ENCODE measurements at regions not wholly inside any gene's neighbourhood (a gene's known extent, or its start where the extent isn't known, plus 50 kb on each side); places are given as distances from the start of the nearest gene placed in this dataset.

- no peak overlapping the region for H3K9ac ChIP-seq (ENCODE audit: control insufficient read depth, insufficient read depth, low read length)
- no peak for ATAC-seq
- no peak overlapping the region for H3K4me2 ChIP-seq (ENCODE audit: control insufficient read depth, insufficient read depth)
- ChIA-PET SMC1A (ENCODE audit: uncharacterized antibody, unreplicated experiment) (no interaction called here), CTCF (no interaction called here), POLR2A (no interaction called here), RAD21 (ENCODE audit: unreplicated experiment) (no interaction called here)
- no peaks in the 10 kb centered on the region for H4K20me1 ChIP-seq (ENCODE audit: control insufficient read depth, insufficient read depth)
- H3K27ac ChIP-seq (ENCODE audit: control insufficient read depth, insufficient read depth): no peak overlapping the region
- in situ Hi-C loops (cut with MboI) (no loop called here), intact Hi-C loops (cut with micrococcal nuclease; ENCODE audit: unreplicated experiment) (no loop called here)
- no peaks in the 10 kb centered on the region for H3K36me3 ChIP-seq (ENCODE audit: control insufficient read depth in 2 of 2, insufficient read depth in 2 of 2, low read length in 1 of 2)
- H2AFZ ChIP-seq (ENCODE audit: control insufficient read depth, low read depth, low read length): no peak overlapping the region
- H3K4me1 ChIP-seq (ENCODE audit: control insufficient read depth, insufficient read depth, low read length): no peaks in the 10 kb centered on the region
- H3K4me3 ChIP-seq: no peak overlapping the region
- DNase-seq (ENCODE audit: low read depth, low spot score): no peak
- no peaks in the 10 kb centered on the region; the same call in 2 of the 3 replicates for H3K9me3 ChIP-seq (replicated peaks; ENCODE audit: control insufficient read depth, insufficient read depth, low read length)
- FAIRE-seq: no peak
- H3K79me2 ChIP-seq (ENCODE audit: control insufficient read depth, insufficient read depth, low read length): no peaks in the 10 kb centered on the region
- TF ChIP-seq MLLT1 (IDR thresholded peaks at IDR 0.05) (no peak), DPF2 (IDR thresholded peaks at IDR 0.05) (no peak), RCOR1 (conservative IDR thresholded peaks at IDR 0.05; ENCODE audit: low read depth, low read length) (no peak), RFX5 (IDR thresholded peaks at IDR 0.05; ENCODE audit: low read depth, low read length) (no peak), HCFC1 (IDR thresholded peaks at IDR 0.05; ENCODE audit: low read length) (no peak), SREBF1 (IDR thresholded peaks at IDR 0.05; ENCODE audit: low read length) (no peak), IKZF1 (conservative IDR thresholded peaks at IDR 0.05) (no peak), TARDBP (IDR thresholded peaks at IDR 0.05; ENCODE audit: borderline replicate concordance) (no peak), ZNF24 (IDR thresholded peaks at IDR 0.05) (no peak), RELA (IDR thresholded peaks at IDR 0.05; ENCODE audit: borderline replicate concordance, partially characterized antibody) (no peak), HDAC2 (IDR thresholded peaks at IDR 0.05) (no peak), CHD1 (IDR thresholded peaks at IDR 0.05; ENCODE audit: low read depth, low read length) (no peak), BRCA1 (IDR thresholded peaks at IDR 0.05; ENCODE audit: low read depth, low read length) (no peak)
- WGBS (ENCODE audit: insufficient coverage, insufficient replicate concordance, low lambda C conversion rate, missing lambda C conversion rate): 7% methylated on average over 3 of the region's 3 CpGs
- BruUV-seq (replicated peaks): no TSS peak
- H3K27me3 ChIP-seq (replicated peaks in 1 of 2; ENCODE audit: control insufficient read depth in 2 of 2, insufficient read depth in 2 of 2, low read length in 1 of 2): no peaks in the 10 kb centered on the region
Measured at GRCh38 chr13:19321222-19321621, 139.6 kb upstream of the TUBA3C start.

Measured in GM12878 (cell line).